Frontal cortex (tissue), 3 donors: ENCODE measurements at regions not wholly inside any gene's neighbourhood (a gene's known extent, or its start where the extent isn't known, plus 50 kb on each side); places are given as distances from the start of the nearest gene placed in this dataset.
"Not testable (repeated sequence)": the region's sequence is repeated elsewhere in the genome, so short reads cannot be mapped to it uniquely, and the experiment has no call there.

ENCODE experiments used
- DNase-seq, 2 donors: peaks; one replicate each; pipeline ENCODE4 v3.0.0; 2012; ENCODE audit warnings: low spot score in 2 of 2
- FAIRE-seq: peaks from 2 replicates; lab custom pipeline; 2012; peaks lifted over from hg19 to GRCh38; lab: Jason Lieb, UNC
- donor health status: control.
- donor health status: control.
- donor health status: control.

DNA sequence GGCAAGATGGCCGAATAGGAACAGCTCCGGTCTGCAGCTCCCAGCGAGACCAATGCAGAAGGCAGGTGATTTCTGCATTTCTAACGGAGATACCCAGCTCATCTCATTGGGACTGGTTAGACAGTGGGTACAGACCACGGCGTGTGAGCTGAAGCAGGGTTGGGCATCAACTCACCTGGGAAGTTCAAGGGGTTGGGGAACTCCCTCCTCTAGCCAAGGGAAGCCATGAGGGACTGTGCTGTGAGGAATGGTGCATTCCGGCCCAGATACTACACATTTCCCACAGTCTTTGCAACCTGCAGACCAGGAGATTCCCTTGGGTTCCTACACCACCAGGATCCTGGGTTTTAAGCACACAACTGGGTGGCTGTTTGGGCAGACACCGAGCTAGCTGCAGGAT is 148.0 kb upstream of the PDE4D start:
- FAIRE-seq: not testable (repeated sequence)

GRCh38 chr5:60036192-60036938 is 142.8 kb upstream of the PDE4D start:
- FAIRE-seq: no peak

More for the DNA sequence above, 148.0 kb upstream of the PDE4D start:
- DNase-seq: not testable (repeated sequence)

DNA sequence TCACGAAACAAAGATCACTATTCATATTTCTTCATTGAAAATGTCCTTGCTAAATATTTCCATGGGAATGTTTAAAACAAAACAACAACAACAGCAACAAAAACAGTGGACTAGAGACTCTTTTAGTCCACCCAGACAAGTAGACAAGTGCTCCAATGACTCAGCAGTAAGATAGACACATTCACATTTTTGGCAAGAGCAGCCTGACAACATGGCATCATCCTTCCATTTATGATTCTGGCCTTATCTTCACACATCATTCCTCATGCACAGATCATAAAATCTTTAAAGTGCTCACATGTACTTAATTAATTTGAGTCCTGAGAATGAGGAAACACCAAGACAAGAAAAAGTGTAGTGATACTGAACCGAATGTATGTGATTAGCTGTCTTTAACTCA is 132.6 kb upstream of the PDE4D start:
- DNase-seq: no peak
- FAIRE-seq: no peak

More at GRCh38 chr5:60036192-60036938, 142.8 kb upstream of the PDE4D start:
- no peak for DNase-seq

GRCh38 chr5:60024104-60024503 is 130.6 kb upstream of the PDE4D start:
- no peak for FAIRE-seq
- DNase-seq: no peak

DNA sequence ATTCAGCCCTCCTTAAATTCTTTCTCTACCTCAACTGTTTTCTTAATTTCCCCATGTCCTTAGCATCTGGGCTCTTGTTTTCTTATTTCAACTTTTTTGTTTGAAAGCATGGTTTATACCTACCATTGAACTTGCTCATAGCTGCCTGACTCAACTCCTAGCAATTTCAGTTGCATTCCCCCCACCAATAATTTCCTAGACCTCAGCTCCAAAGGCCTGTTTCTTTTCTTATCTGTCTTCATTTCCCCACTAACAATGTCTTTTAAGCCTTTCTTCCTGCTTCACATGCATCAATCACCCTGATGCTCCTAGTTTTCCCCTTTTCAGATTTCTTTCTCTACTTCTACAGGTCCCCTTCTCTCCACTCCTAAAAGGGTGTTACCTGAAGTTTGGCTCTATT is 129.7 kb upstream of the PDE4D start:
- DNase-seq (no peak), FAIRE-seq (no peak)

DNA sequence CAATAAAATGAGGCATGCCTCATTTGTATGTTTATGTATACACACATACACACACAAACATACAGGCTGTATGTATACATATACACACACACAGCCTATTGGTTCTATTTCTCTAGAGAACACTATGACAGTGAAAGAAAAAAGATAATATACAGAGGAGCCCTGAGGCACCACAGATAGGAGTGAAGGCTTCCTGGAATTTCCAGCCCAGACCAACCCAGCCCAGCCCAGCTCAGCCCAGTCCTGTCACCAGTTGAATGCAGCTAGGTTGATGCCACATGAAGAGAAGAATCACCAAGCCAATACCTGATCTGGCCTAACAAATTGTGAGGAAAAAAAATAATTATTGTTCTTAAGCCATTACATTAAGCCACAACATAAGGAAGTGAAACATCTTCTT is 126.9 kb upstream of the PDE4D start:
- FAIRE-seq (no peak), DNase-seq (no peak)

- DNase-seq: not testable (repeated sequence)
Measured at GRCh38 chr5:60018960-60019359, 125.4 kb upstream of the PDE4D start.

GRCh38 chr5:60018091-60018490 is 124.6 kb upstream of the PDE4D start:
- DNase-seq (no peak), FAIRE-seq (no peak)

More at GRCh38 chr5:60018960-60019359, 125.4 kb upstream of the PDE4D start:
- not testable (repeated sequence) for FAIRE-seq

- FAIRE-seq (no peak), DNase-seq (no peak)
Measured at GRCh38 chr5:60014331-60014730, 120.8 kb upstream of the PDE4D start.

DNA sequence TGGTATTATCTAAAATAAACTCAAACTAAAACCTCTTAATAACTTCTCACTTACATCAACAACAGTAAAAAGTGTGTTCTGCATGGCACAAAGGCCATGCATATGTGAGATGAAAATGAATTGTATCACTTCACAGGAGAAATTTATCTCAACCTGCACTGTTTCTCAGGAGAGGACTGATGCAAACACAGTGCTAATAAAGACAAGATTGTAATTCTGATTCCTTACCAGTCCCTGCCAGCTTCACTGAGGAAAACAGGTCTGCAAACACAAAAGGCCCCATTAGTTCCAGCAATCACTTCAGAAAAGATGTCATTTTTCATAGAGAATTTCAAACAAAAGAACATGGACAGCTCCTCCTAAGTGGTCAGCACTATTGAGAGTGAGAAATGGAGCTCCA is 117.3 kb upstream of the PDE4D start:
- DNase-seq (no peak), FAIRE-seq (no peak)

DNA sequence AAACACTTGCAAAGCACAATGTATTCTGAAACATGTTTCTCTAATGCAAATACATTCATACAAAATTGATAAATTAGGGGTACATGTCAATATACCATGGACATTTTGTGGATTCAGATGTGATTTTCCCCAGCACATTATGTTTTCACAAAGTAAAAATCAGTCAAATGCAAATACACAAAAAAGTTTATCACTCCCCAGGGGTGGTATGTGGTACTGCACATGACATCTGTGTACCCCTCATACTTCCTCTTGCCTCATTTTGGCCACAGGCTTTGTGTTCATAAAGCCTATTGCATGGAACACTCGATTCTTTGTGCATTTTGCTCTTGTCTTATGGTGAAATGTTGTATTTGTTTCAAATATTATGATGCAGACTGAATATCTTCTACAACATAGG is 116.8 kb upstream of the PDE4D start:
- no peak for FAIRE-seq
- DNase-seq: no peak

DNA sequence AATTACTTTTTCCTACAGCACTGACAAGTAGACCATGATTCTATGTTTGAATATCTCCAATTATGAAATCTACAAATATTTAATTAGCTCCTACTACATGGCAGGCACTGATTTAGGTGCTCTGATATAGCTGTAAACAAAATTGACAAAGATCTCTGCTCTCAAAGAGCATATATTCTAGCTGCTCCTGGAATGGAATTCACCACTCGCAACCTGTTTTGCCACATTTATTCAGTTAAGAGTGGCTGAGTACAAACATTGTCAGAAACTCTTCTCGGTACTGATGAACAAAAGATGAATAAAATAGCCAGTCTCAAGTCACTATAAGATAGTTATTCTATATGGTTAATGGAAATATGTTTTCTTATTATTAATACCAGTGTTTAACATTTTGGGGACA is 114.2 kb upstream of the PDE4D start:
- FAIRE-seq (no peak), DNase-seq (no peak)

DNA sequence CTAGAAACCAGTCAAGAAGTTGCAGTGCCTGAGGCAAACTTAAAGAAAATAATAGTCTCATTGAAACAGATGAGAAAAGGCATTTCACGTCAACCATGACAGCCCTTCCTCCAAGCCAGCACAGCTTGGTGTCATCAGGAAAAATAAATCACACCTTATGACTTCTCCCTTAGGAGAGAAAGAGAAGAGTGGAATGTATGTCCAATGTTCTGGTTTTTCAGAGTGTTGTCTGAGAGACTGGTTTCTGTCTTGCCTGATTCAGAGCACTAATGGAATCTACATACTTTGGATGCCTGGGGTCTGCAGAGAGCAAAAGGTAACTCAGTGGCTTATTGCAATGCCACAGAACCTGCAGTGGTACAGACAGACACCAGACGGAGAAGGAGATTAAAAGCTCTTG is 105.5 kb upstream of the PDE4D start:
- DNase-seq (no peak), FAIRE-seq (no peak)

GRCh38 chr5:59992206-59992605 is 98.7 kb upstream of the PDE4D start:
- FAIRE-seq: no peak

DNA sequence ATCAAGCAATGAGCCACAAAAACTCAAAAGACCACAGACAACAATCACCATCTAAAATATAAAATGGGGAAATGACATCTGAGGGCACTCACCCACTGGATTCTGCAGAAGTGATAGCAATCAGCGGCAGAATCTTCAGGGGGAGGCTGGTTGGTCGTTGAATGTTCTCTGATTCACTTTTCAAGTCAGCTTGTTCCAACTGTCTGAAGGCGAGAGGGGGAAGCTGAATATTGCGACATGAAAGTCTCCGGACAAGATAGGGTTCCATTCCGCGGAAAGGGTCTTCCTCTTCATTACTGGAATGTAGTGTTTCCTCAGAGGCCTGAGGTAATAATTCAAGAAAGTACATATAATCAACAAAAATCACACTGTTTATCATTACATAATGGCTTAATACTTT is 94.9 kb upstream of the PDE4D start:
- DNase-seq (no peak), FAIRE-seq (no peak)

More at GRCh38 chr5:59992206-59992605, 98.7 kb upstream of the PDE4D start:
- DNase-seq: no peak

- FAIRE-seq (no peak), DNase-seq (no peak)
Measured at GRCh38 chr5:59976342-59976741, 82.8 kb upstream of the PDE4D start.

DNA sequence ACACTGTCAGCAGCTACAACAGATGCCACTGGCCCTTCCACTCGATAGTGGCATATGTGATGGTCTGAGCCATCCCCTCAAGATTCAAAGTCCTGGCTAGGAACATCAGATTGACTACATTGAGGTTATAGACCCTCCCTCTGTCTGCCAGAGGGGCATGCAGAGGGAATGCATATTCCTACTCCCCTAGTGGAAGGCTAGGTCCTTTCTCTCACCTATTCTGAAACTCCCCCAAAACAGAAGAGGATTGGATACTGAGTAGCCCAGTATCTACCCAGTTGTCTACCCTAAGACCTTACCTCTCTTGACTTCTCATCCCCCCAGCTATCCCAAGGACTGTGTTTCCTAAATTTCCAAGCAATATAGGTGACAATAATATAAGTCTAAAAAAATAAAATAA is 78.5 kb upstream of the PDE4D start:
- no peak for FAIRE-seq

DNA sequence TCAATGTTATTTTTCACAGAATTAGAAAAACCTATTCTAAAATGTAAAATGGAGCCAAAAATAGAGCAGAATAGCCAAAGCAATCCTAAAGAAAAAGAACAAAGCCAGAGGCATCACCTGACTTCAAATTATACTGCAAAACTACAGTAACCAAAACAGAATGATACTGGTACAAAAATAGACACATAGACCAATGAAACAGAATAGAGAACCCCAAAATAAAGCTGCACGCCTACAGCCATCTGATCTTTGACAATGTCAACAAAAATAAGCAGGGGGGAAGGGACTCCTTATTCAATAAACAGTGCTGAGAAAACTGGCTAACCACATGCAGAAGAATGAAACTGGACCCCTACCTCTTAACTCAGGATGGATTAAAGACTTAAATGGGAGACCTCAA is 65.8 kb upstream of the PDE4D start:
- FAIRE-seq (no peak), DNase-seq (no peak)

More for the DNA sequence above, 78.5 kb upstream of the PDE4D start:
- no peak for DNase-seq

- FAIRE-seq: no peak
- no peak for DNase-seq
Measured at GRCh38 chr5:59956130-59956783, 62.7 kb upstream of the PDE4D start.

DNA sequence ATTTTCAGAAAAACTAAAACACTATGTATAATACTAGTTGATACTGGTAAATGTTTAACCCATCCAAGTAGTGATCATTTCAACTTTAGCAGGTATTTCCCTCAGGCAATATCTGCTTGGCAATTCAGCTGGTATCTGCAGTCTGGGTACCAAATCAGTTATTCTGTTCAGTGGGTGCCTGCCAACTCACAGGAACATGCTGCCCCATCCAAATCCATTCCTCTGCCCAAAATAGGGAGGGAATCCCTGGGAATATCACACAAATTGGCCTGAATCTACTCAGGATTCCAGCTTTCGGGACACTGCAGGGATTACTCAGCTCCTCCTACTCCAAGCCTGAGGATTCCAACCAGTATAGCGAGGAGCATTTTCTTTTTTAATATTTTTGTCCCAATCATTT is 61.7 kb upstream of the PDE4D start:
- no peak for DNase-seq
- no peak for FAIRE-seq

- no peak for FAIRE-seq
- DNase-seq: no peak
Measured at GRCh38 chr5:59943452-59944113, 50.1 kb upstream of the PDE4D start.
